OCI-LY3 (cell line): ENCODE measurements at regions not wholly inside any gene's neighbourhood (a gene's known extent, or its start where the extent isn't known, plus 50 kb on each side); places are given as distances from the start of the nearest gene placed in this dataset.
"Not testable (repeated sequence)": the region's sequence is repeated elsewhere in the genome, so short reads cannot be mapped to it uniquely, and the experiment has no call there.

Source experiments
- H2AFZ ChIP-seq: fragments of 200-600, 300-600 bp; shearing (Covaris generic); 2 replicates; pipeline ENCODE4 v1.6.0; 2014; ENCODE audit warnings: antibody characterized with exemption, low read depth, low read length
- H3K27ac ChIP-seq: fragments of 200-600, 300-600 bp; sonication (generic); 2 replicates; pipeline ENCODE4 v1.5.1; 2014; ENCODE audit warnings: mild to moderate bottlenecking, low read length, moderate library complexity, mixed read lengths
- H3K27me3 ChIP-seq: fragments of 200-600, 300-600 bp; sonication (generic); 2 replicates; pipeline ENCODE4 v1.6.1; 2014; ENCODE audit warnings: low read depth, low read length, mixed read lengths
- H3K36me3 ChIP-seq: fragments of 200-600, 300-600 bp; sonication (generic); replicated peaks from 2 replicates; pipeline ENCODE3; 2014; ENCODE audit warnings: low read depth, low read length, mixed read lengths
- H3K4me1 ChIP-seq: fragments of 300-600, 200-600 bp; sonication (generic); 2 replicates; pipeline ENCODE4 v1.6.1; 2014; ENCODE audit warnings: low read length, mixed read lengths
- H3K4me2 ChIP-seq: fragments of 200-600, 300-600 bp; sonication (generic); 2 replicates; pipeline ENCODE4 v1.6.1; 2014; ENCODE audit warnings: low read length, mixed read lengths
- H3K4me3 ChIP-seq: fragments of 300-600, 200-600 bp; sonication (generic); 2 replicates; pipeline ENCODE4 v1.5.1; 2014; ENCODE audit warnings: antibody characterized with exemption, mild to moderate bottlenecking, low read length, moderate library complexity
- H3K79me2 ChIP-seq: fragments of 300-600, 200-600 bp; shearing (Covaris generic); 2 replicates; pipeline ENCODE4 v1.6.1; 2014; ENCODE audit warnings: mild to moderate bottlenecking, low read length, mixed read lengths
- H3K9ac ChIP-seq: fragments of 300-600, 200-600 bp; shearing (Covaris generic); 2 replicates; pipeline ENCODE4 v1.6.0; 2014; ENCODE audit warnings: mild to moderate bottlenecking, low read length, moderate library complexity
- H3K9me3 ChIP-seq: fragments of 200-600, 300-600 bp; shearing (Covaris generic); 2 replicates; pipeline ENCODE4 v1.6.1; 2014; ENCODE audit warnings: low read length, mixed read lengths; ENCODE audit not compliant: insufficient read depth
- H4K20me1 ChIP-seq: fragments of 200-600, 300-600 bp; sonication (generic); 2 replicates; pipeline ENCODE4 v1.6.1; 2016; ENCODE audit warnings: low read length, mixed read lengths; ENCODE audit not compliant: insufficient read depth
- EZH2phosphoT487 ChIP-seq: fragments of 200-600 bp; shearing (Covaris generic); IDR thresholded peaks from 2 replicates; pipeline ENCODE4 v1.6.1; 2018; ENCODE audit warnings: antibody characterized with exemption, mixed run types, low read depth
- TF ChIP-seq, protein P1 (sequence below): fragments of 200-600, 300-600 bp; sonication (generic); IDR thresholded peaks from 2 replicates; pipeline ENCODE4 v1.5.1; 2014; ENCODE audit warnings: antibody characterized with exemption, low read length, low read depth

DNA sequence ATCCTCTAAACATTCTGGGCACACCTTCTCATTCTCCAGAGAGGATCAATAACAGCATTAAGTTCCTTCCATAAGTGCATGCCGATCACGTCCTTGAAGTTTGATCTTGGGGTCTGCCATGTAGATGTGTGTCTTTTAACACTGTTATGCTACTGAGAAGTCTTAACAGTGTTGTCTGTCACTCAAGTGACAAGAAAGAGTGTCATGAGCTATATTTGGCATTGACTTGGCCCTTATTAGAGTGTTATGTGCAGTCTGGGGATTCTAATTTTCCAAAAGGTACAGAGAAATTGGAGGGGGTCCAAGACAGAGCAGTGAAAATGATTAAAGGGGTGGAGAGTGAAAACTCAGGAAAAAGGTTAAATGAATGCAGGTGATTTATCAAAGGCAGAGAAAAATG is 107.1 kb upstream of the OPCML start:
- Histone ChIP-seq H3K27ac (no peak overlapping the region), H3K36me3 (no peaks in the 10 kb centered on the region), H3K9me3 (no peaks in the 10 kb centered on the region), H2AFZ (no peak overlapping the region), H3K4me1 (no peaks in the 10 kb centered on the region), H3K27me3 (no peaks in the 10 kb centered on the region), H3K9ac (no peak overlapping the region), H3K4me2 (no peak overlapping the region), H3K79me2 (no peaks in the 10 kb centered on the region), H3K4me3 (no peak overlapping the region), H4K20me1 (no peaks in the 10 kb centered on the region)
- TF ChIP-seq EZH2phosphoT487 = no peak
- TF ChIP-seq, protein P1, sequence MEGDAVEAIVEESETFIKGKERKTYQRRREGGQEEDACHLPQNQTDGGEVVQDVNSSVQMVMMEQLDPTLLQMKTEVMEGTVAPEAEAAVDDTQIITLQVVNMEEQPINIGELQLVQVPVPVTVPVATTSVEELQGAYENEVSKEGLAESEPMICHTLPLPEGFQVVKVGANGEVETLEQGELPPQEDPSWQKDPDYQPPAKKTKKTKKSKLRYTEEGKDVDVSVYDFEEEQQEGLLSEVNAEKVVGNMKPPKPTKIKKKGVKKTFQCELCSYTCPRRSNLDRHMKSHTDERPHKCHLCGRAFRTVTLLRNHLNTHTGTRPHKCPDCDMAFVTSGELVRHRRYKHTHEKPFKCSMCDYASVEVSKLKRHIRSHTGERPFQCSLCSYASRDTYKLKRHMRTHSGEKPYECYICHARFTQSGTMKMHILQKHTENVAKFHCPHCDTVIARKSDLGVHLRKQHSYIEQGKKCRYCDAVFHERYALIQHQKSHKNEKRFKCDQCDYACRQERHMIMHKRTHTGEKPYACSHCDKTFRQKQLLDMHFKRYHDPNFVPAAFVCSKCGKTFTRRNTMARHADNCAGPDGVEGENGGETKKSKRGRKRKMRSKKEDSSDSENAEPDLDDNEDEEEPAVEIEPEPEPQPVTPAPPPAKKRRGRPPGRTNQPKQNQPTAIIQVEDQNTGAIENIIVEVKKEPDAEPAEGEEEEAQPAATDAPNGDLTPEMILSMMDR = no peak

DNA sequence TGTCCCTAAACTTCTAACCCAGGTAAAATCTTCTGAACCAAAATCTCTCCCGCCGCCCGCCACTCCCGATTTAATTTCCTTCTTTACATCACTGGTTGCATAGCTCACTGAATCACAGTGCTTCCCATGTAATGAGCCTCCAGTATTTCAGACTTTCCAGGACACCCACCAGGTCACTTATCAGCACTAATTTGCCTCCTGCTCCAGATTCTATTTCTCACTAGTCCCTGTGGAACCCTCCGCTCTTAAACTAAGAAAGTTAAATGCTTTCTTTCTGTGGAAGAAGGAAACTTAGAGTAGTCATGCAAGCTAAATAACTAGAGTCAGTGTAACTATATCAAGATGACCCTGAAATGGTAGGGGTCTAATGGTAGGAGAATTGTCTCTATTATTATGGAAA is 106.6 kb upstream of the OPCML start:
- no peak overlapping the region for H3K9ac ChIP-seq
- H3K79me2 ChIP-seq = no peaks in the 10 kb centered on the region
- H3K36me3 ChIP-seq = no peaks in the 10 kb centered on the region
- H3K4me3 ChIP-seq = no peak overlapping the region
- no peak overlapping the region for H3K27ac ChIP-seq
- H3K4me2 ChIP-seq = no peak overlapping the region
- no peak overlapping the region for H2AFZ ChIP-seq
- H3K9me3 ChIP-seq = no peaks in the 10 kb centered on the region
- TF ChIP-seq, protein P1 = no peak
- no peak for TF ChIP-seq EZH2phosphoT487
- no peaks in the 10 kb centered on the region for H3K27me3 ChIP-seq
- H4K20me1 ChIP-seq = no peaks in the 10 kb centered on the region
- H3K4me1 ChIP-seq = no peaks in the 10 kb centered on the region

DNA sequence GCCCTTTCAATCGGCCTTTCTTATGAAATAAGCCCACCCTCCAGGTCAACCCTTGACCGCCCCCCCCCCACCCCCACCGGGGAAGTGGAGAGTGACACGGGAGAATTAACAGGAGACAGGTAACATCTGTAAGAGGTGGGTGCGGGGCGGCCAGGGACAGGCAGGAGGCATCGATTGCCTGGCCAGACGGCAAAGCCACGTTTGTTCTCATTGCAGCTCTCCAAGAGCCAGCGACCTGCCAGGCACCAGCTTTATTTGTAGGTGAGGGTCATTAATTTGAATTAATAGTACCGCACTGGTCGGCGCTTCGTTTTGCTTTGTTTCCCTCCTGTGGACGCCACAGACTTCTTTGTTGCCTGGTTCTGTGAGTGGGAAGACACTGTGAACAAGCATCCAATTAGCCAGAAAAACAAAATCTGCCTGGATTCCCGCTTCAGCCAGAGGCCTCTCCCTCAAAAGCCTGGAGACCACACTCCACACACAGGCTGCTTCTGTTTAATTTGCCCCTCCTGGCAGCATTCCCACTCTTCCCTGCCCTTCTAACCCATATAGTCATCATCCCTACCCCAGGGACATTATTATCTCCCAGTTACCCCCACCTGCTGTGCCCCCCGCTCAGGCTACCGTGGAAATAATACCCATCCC is 104.5 kb upstream of the OPCML start:
- H3K79me2 ChIP-seq = no peaks in the 10 kb centered on the region
- H3K36me3 ChIP-seq = no peaks in the 10 kb centered on the region
- no peaks in the 10 kb centered on the region for H3K9me3 ChIP-seq
- H3K27ac ChIP-seq = no peak overlapping the region
- no peaks in the 10 kb centered on the region for H3K27me3 ChIP-seq
- H4K20me1 ChIP-seq = no peaks in the 10 kb centered on the region
- H3K4me3 ChIP-seq = no peak overlapping the region
- no peak overlapping the region for H2AFZ ChIP-seq
- TF ChIP-seq, protein P1 = no peak
- TF ChIP-seq EZH2phosphoT487 = no peak
- no peaks in the 10 kb centered on the region for H3K4me1 ChIP-seq
- no peak overlapping the region for H3K4me2 ChIP-seq
- no peak overlapping the region for H3K9ac ChIP-seq

DNA sequence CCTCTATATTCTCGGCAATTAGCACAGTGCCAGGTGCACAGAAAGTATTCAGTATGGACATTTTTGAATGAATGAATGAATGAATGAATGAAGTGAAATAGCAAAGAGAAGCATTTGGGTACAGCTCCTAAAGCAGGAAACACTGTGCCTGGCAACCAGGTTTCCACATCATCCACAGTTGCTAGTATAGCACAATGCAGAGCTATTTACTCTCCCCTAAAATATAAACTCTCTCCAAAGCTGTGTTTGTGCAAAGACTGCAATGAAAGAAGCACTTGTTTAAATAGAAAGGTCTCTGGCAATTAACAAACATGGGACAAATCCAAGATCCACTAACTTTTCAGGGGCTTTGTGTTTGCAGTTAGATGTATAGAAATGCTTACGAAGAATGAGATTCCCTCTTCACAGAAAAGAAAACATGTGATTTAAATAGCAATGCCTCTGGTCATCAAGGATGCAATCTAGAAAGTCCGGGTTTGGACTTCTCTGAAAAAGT is 103.0 kb upstream of the OPCML start:
- Histone ChIP-seq H3K4me2 (no peak overlapping the region), H3K4me3 (no peak overlapping the region), H2AFZ (no peak overlapping the region), H4K20me1 (no peaks in the 10 kb centered on the region), H3K36me3 (no peaks in the 10 kb centered on the region), H3K4me1 (no peaks in the 10 kb centered on the region), H3K9me3 (no peaks in the 10 kb centered on the region), H3K79me2 (no peaks in the 10 kb centered on the region), H3K27me3 (no peaks in the 10 kb centered on the region), H3K9ac (no peak overlapping the region), H3K27ac (no peak overlapping the region)
- TF ChIP-seq EZH2phosphoT487 = no peak
- TF ChIP-seq, protein P1 = no peak

DNA sequence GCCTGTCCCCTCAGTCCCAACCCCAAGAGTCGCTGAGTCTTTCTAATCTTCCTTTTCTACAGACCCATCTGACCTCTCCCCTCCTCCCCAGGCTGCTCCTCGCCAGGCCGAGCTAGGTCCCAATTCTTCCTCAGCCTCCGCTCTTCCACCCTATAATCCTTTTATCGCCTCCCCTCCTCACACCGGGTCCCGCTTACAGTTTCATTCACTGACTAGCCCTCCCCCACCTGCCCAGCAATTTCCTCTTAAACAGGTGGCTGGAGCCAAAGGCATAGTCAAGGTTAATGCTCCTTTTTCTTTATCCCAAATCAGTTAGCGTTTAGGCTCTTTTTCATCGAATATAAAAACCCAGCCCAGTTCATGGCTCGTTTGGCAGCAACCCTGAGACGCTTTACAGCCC is 96.1 kb upstream of the OPCML start:
- not testable (repeated sequence) for H3K9ac ChIP-seq, H4K20me1 ChIP-seq, H3K27ac ChIP-seq, H3K36me3 ChIP-seq, H2AFZ ChIP-seq, H3K4me3 ChIP-seq, H3K27me3 ChIP-seq, H3K9me3 ChIP-seq, H3K4me1 ChIP-seq, H3K79me2 ChIP-seq, H3K4me2 ChIP-seq
